Ascending aorta (tissue), 2 donors: ENCODE measurements at regions not wholly inside any gene's neighbourhood (a gene's known extent, or its start where the extent isn't known, plus 50 kb on each side); places are given as distances from the start of the nearest gene placed in this dataset.

Source experiments
- DNase-seq, 2 donors: peaks; one replicate each; pipeline ENCODE4 v3.0.0-alpha.2; 2019; ENCODE audit warnings: low spot score in 2 of 2
- H3K27ac ChIP-seq, 2 donors: fragments of 200-600 bp; sonication (generic); one replicate each; pipeline ENCODE4 v1.5.1; 2016 to 2017; ENCODE audit warnings: mild to moderate bottlenecking in 1 of 2
- H3K27me3 ChIP-seq: fragments of 200-600 bp; sonication (generic); one replicate; pipeline ENCODE4 v1.5.1; 2017
- H3K36me3 ChIP-seq, 2 donors: fragments of 200-600 bp; sonication (generic); one replicate each; pipeline ENCODE4 v1.5.1; 2016
- H3K4me1 ChIP-seq, 2 donors: fragments of 200-600 bp; sonication (generic); one replicate each; pipeline ENCODE4 v1.5.1; 2016 to 2017; ENCODE audit warnings: mild to moderate bottlenecking in 1 of 2
- H3K4me3 ChIP-seq, 2 donors: fragments of 200-600 bp; sonication (generic); one replicate each; pipeline ENCODE4 v1.5.1; 2016 to 2017; ENCODE audit warnings: mild to moderate bottlenecking in 1 of 2
- H3K9me3 ChIP-seq, 2 donors: fragments of 200-600 bp; sonication (generic); one replicate each; pipeline ENCODE4 v1.5.1; 2016
- intact Hi-C: fragments of 100-400 bp; cut with DNase I; formaldehyde crosslinking; loops from one replicate; pipeline ENCODE4 v1.15.1; 2023
- TF ChIP-seq, protein P1 (sequence below), 3 experiments: fragments of 200-600 bp in 2 of 3; fragments of 450-650 bp in 1 of 3; sonication (generic) in 2 of 3; IDR thresholded peaks; one replicate each; pipeline ENCODE4 v1.5.1; 2016 to 2019; ENCODE audit warnings: antibody characterized with exemption in 3 of 3, mild to moderate bottlenecking in 1 of 3, moderate library complexity in 1 of 3

DNA sequence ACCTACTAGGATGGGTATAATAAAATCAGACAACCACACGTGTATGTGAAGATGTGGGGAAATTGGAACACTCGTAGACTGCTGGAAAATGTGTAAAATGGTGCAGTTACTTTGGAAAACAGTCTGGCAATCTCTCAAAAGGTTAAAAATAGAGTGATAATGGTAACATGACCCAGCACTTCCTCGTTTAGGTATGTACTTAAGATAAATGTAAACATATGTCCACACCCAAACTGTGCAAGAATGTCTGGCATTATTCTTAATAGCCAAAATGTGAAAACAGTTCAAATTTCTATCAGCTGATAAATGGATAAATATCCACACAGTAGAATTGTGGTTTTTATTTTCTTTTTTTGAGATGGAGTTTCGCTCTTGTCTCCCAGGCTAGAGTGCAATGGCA is 272.8 kb downstream of the ZNF248 start:
- Histone ChIP-seq H3K27me3 (no peaks in the 10 kb centered on the region), H3K4me3 (no peak overlapping the region), H3K4me1 (no peaks in the 10 kb centered on the region), H3K27ac (no peak overlapping the region), H3K36me3 (no peaks in the 10 kb centered on the region), H3K9me3 (no peaks in the 10 kb centered on the region)
- DNase-seq: no peak
- TF ChIP-seq, protein P1, sequence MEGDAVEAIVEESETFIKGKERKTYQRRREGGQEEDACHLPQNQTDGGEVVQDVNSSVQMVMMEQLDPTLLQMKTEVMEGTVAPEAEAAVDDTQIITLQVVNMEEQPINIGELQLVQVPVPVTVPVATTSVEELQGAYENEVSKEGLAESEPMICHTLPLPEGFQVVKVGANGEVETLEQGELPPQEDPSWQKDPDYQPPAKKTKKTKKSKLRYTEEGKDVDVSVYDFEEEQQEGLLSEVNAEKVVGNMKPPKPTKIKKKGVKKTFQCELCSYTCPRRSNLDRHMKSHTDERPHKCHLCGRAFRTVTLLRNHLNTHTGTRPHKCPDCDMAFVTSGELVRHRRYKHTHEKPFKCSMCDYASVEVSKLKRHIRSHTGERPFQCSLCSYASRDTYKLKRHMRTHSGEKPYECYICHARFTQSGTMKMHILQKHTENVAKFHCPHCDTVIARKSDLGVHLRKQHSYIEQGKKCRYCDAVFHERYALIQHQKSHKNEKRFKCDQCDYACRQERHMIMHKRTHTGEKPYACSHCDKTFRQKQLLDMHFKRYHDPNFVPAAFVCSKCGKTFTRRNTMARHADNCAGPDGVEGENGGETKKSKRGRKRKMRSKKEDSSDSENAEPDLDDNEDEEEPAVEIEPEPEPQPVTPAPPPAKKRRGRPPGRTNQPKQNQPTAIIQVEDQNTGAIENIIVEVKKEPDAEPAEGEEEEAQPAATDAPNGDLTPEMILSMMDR (IDR thresholded peaks at IDR 0.05): no peak
- intact Hi-C loops: no loop called here

DNA sequence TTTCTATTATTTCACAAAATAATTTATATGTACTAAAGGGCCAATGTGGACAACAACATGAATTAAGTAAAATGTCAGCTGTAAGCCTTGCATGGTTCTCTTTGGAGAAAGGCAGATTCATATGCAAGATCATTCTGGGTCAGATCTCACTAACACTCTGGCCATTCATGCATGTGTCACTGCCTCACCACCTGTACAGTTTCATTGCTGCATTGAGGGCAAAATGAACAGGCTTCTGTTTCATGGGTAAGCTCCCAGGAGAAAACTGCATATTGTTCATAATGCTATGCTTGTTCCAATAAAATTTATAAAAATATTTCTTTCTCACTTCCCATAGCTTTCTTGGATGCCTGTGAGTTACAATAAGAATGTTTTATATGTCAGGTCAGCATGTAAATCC is 275.2 kb downstream of the ZNF248 start:
- DNase-seq: no peak
- Histone ChIP-seq H3K4me1 (no peaks in the 10 kb centered on the region), H3K9me3 (no peaks in the 10 kb centered on the region), H3K27ac (no peak overlapping the region), H3K4me3 (no peak overlapping the region), H3K36me3 (no peaks in the 10 kb centered on the region), H3K27me3 (no peaks in the 10 kb centered on the region)
- TF ChIP-seq, protein P1 (IDR thresholded peaks at IDR 0.05): no peak
- intact Hi-C loops: no loop called here

DNA sequence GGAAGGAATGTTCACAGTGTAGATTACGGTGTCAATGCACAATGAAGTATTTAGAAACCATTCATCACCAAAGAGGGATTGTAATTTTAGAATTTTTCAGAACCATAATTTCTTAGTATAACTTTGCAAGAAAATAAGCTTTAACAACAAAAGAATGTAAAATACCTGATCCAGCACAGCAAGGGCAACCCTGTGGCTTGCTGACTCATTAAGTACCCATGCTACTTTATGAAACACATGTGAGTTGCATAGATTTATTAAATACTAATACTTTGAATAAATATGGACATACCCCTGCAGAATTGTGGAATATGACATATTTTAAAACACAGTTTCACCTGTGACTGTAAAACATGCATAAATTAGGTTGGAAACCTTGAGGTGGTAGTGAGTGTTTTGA is 281.3 kb downstream of the ZNF248 start:
- Histone ChIP-seq H3K4me3 (no peak overlapping the region), H3K27ac (no peak overlapping the region), H3K36me3 (no peaks in the 10 kb centered on the region), H3K27me3 (no peaks in the 10 kb centered on the region), H3K4me1 (no peaks in the 10 kb centered on the region), H3K9me3 (no peaks in the 10 kb centered on the region)
- intact Hi-C loops: no loop called here
- no peak for DNase-seq
- TF ChIP-seq, protein P1 (IDR thresholded peaks at IDR 0.05): no peak

DNA sequence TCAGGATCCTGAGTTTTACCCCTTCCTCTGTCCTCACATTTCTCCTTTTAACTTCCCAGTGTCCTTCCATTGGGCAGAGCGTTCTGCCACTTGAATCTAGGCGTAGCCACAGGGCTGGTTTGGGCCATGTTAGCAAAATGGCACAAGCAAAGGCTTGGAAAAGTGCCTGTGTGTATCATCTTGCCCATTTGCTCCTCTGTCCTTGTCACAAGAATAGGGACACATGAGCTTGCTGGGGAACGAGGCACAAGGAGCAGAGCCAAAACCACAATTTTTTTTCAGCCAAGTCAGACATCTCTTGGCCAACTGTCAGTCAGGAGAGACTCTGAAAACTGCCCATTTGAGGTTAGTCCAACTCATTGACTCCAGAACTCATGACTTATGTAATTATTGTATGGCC is 285.2 kb downstream of the ZNF248 start:
- no peaks in the 10 kb centered on the region for H3K9me3 ChIP-seq
- TF ChIP-seq, protein P1 (IDR thresholded peaks at IDR 0.05): no peak
- H3K27me3 ChIP-seq: no peaks in the 10 kb centered on the region
- H3K36me3 ChIP-seq: no peaks in the 10 kb centered on the region
- no peak for DNase-seq
- H3K27ac ChIP-seq: no peak overlapping the region
- intact Hi-C loops: no loop called here
- H3K4me1 ChIP-seq: no peaks in the 10 kb centered on the region
- H3K4me3 ChIP-seq: no peak overlapping the region

DNA sequence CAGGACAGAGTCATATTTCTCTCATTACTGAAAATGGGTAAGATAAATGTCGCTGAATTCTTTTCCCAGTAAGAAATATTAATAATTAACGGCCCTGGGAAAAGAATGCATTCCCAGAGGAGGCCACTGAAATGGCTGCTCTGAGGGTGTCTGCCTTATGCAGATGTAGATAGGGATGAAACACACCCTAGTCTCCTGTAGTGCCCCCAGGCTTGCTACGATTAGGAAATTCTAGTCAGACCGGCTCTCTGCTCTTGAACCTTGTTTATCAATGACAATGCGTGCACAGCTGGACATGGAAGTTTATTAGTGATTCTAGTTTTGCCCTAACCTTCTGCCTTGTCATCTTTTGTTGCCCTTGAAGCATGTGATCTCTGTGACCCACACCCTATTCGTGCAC is 291.1 kb downstream of the ZNF248 start:
- intact Hi-C loops: no loop called here

DNA sequence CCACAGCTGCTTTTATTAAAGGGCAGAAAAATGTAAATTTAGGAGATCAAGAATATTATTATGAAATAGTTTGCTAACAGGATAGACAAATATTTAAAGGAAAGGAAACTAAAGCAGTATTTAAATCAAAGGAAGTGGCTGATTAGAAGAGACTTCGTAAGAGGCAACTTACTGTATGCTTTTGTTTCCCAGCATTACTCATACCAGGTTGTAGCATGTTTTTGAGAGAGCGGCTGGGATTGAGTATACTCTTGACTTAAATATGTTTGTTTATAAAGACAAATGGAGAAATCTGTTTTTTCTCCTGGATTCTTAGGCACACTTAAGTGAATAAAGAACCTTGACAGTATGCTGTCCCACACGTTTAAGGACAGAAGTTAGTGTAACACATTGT is 293.7 kb downstream of the ZNF248 start:
- H3K27me3 ChIP-seq: no peaks in the 10 kb centered on the region
- no peak overlapping the region for H3K4me3 ChIP-seq
- H3K36me3 ChIP-seq: no peaks in the 10 kb centered on the region
- H3K4me1 ChIP-seq: no peaks in the 10 kb centered on the region
- intact Hi-C loops: no loop called here
- no peak overlapping the region for H3K27ac ChIP-seq
- TF ChIP-seq, protein P1 (IDR thresholded peaks at IDR 0.05): no peak
- no peak for DNase-seq
- H3K9me3 ChIP-seq: no peaks in the 10 kb centered on the region

More for the DNA sequence above, 291.1 kb downstream of the ZNF248 start:
- DNase-seq: no peak
- TF ChIP-seq, protein P1 (IDR thresholded peaks at IDR 0.05): no peak
- Histone ChIP-seq H3K27ac (no peak overlapping the region), H3K9me3 (no peaks in the 10 kb centered on the region), H3K4me1 (no peaks in the 10 kb centered on the region), H3K36me3 (no peaks in the 10 kb centered on the region), H3K27me3 (no peaks in the 10 kb centered on the region), H3K4me3 (no peak overlapping the region)
